Caco-2 (cell line): ENCODE measurements at regions not wholly inside any gene's neighbourhood (a gene's known extent, or its start where the extent isn't known, plus 50 kb on each side); places are given as distances from the start of the nearest gene placed in this dataset.
"Not testable (repeated sequence)": the region's sequence is repeated elsewhere in the genome, so short reads cannot be mapped to it uniquely, and the experiment has no call there.

Experiments used
- BruUV-seq: library from RNA; stranded (reverse); fragments of 400-500 nt; replicated peaks from 2 replicates; lab custom pipeline; 2021; lab: Mats Ljungman, UMichigan
- CTCF ChIA-PET: fragments of 300-600 bp; sonication (Branson Sonifier 250); formaldehyde crosslinking; loops from one replicate; lab custom pipeline; 2022; ENCODE audit warnings: antibody characterized with exemption; lab: Charles Lee
- POLR2A ChIA-PET: fragments of 300-600 bp; sonication (Branson Sonifier 250); formaldehyde crosslinking; loops from one replicate; lab custom pipeline; 2022; ENCODE audit warnings: antibody characterized with exemption; lab: Charles Lee
- DNase-seq, 2 experiments: peaks; one replicate each; pipeline versions ENCODE4 v3.0.0 to v3.0.0-alpha.2; 2020 to 2022
- H3K27me3 ChIP-seq: replicated peaks from 2 replicates; pipeline ENCODE4 v1.6.0; 2011; ENCODE audit warnings: low read length; ENCODE audit not compliant: control insufficient read depth, insufficient read depth
- H3K36me3 ChIP-seq: 2 replicates; pipeline ENCODE4 v1.5.1; 2011; ENCODE audit warnings: low read length; ENCODE audit not compliant: control insufficient read depth, insufficient read depth
- H3K4me1 ChIP-seq: fragments of 250-450 bp; sonication (Bioruptor Pico); 2 replicates; pipeline ENCODE4 v1.5.1; 2020; ENCODE audit warnings: mild to moderate bottlenecking
- H3K4me3 ChIP-seq: 2 replicates; pipeline ENCODE4 v1.5.1; 2011; ENCODE audit warnings: low read depth, mild to moderate bottlenecking, control low read depth, low read length
- H3K9me3 ChIP-seq: fragments of 250-450 bp; sonication (Bioruptor Pico); 2 replicates; pipeline ENCODE4 v1.5.1; 2020; ENCODE audit warnings: mild to moderate bottlenecking, moderate library complexity
- H3K27ac Mint-ChIP-seq: one replicate; pipeline ENCODE4 v1.8.0; 2022; ENCODE audit warnings: mixed read lengths; ENCODE audit not compliant: unreplicated experiment
- H3K27me3 Mint-ChIP-seq: one replicate; pipeline ENCODE4 v1.8.0; 2022; ENCODE audit warnings: mixed read lengths; ENCODE audit not compliant: insufficient read depth, unreplicated experiment
- H3K36me3 Mint-ChIP-seq: one replicate; pipeline ENCODE4 v1.8.0; 2022; ENCODE audit warnings: mild to moderate bottlenecking, mixed read lengths; ENCODE audit not compliant: insufficient read depth, unreplicated experiment
- H3K4me1 Mint-ChIP-seq: one replicate; pipeline ENCODE4 v1.8.0; 2022; ENCODE audit warnings: low read depth, mixed read lengths; ENCODE audit not compliant: unreplicated experiment
- H3K4me3 Mint-ChIP-seq: one replicate; pipeline ENCODE4 v1.8.0; 2022; ENCODE audit warnings: mild to moderate bottlenecking, moderate library complexity, mixed read lengths; ENCODE audit not compliant: unreplicated experiment
- H3K9me3 Mint-ChIP-seq: one replicate; pipeline ENCODE4 v1.8.0; 2022; ENCODE audit warnings: mixed read lengths; ENCODE audit not compliant: unreplicated experiment
- CTCF ChIP-seq, 2 experiments: fragments of 200-600 bp in 1 of 2; IDR thresholded peaks; 1 replicate in 1 of 2; 2 replicates in 1 of 2; pipeline versions ENCODE4 v1.5.1 to v1.8.0; 2011 to 2022; ENCODE audit warnings: antibody characterized with exemption in 1 of 2, control low read depth in 1 of 2, inconsistent platforms in 1 of 2, low read depth in 1 of 2, low read length in 1 of 2, mild to moderate bottlenecking in 1 of 2, moderate library complexity in 1 of 2; ENCODE audit not compliant: insufficient read depth in 1 of 2, severe bottlenecking in 1 of 2, unreplicated experiment in 1 of 2
- intact Hi-C: fragments of 100-400 bp; cut with micrococcal nuclease; formaldehyde crosslinking; loops from one replicate; pipeline ENCODE4 v1.10.0; 2022; ENCODE audit not compliant: unreplicated experiment

- ChIA-PET CTCF (no interaction called here), POLR2A (no interaction called here)
- intact Hi-C loops: no loop called here
- no peak for DNase-seq
- BruUV-seq: no TSS peak
- no peaks in the 10 kb centered on the region for H3K27me3 Mint-ChIP-seq
- peaks cover 6% of the 10 kb centered on the region for H3K36me3 Mint-ChIP-seq
- H3K4me3 Mint-ChIP-seq: no peak overlapping the region
- H3K4me1 ChIP-seq: no peaks in the 10 kb centered on the region
- H3K4me1 Mint-ChIP-seq: no peaks in the 10 kb centered on the region
- H3K27me3 ChIP-seq: no peaks in the 10 kb centered on the region
- no peaks in the 10 kb centered on the region for H3K9me3 Mint-ChIP-seq
- no peak overlapping the region for H3K27ac Mint-ChIP-seq
- no peaks in the 10 kb centered on the region for H3K36me3 ChIP-seq
- no peaks in the 10 kb centered on the region for H3K9me3 ChIP-seq
- H3K4me3 ChIP-seq: no peak overlapping the region
- no peak for TF ChIP-seq CTCF (IDR thresholded peaks at IDR 0.05; ENCODE audit: insufficient read depth in 1 of 2, low read depth in 1 of 2, low read length in 1 of 2, severe bottlenecking in 1 of 2, unreplicated experiment in 1 of 2)
Observed at GRCh38 chr13:50618206-50618605, 225.3 kb downstream of the DLEU7 start.

- no peak for TF ChIP-seq CTCF (IDR thresholded peaks at IDR 0.05; ENCODE audit: insufficient read depth in 1 of 2, low read depth in 1 of 2, low read length in 1 of 2, severe bottlenecking in 1 of 2, unreplicated experiment in 1 of 2)
- no peak overlapping the region for H3K4me3 Mint-ChIP-seq
- H3K4me3 ChIP-seq: no peak overlapping the region
- no peaks in the 10 kb centered on the region for H3K36me3 Mint-ChIP-seq
- no peaks in the 10 kb centered on the region for H3K27me3 ChIP-seq
- intact Hi-C loops: no loop called here
- CTCF ChIA-PET: no interaction called here
- H3K4me1 Mint-ChIP-seq: no peaks in the 10 kb centered on the region
- no peaks in the 10 kb centered on the region for H3K36me3 ChIP-seq
- no TSS peak for BruUV-seq
- DNase-seq: no peak
- H3K27me3 Mint-ChIP-seq: no peaks in the 10 kb centered on the region
- H3K4me1 ChIP-seq: no peaks in the 10 kb centered on the region
- no peaks in the 10 kb centered on the region for H3K9me3 ChIP-seq
- no peak overlapping the region for H3K27ac Mint-ChIP-seq
- POLR2A ChIA-PET: no interaction called here
- H3K9me3 Mint-ChIP-seq: no peaks in the 10 kb centered on the region
Observed at GRCh38 chr13:50626101-50626547, 217.4 kb downstream of the DLEU7 start.

DNA sequence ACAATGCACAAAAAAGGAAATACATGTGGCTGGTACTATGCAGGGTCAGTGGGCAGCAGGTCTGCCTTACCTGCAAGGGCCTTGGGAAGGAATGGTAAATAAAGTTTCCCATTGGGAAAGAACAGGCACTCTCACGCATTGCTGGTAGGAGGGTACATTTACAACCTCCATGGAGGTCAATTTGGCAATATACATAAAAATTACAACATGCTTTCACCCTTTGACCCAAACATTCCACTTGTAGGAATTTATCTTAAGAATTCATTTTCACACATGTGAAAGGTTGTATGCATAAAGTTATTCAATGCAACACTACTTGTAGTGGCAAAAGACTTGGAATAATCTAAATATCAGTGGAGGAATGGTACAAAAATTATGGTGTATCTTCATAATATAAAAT, 216.4 kb downstream of the DLEU7 start:
- H3K27me3 Mint-ChIP-seq: no peaks in the 10 kb centered on the region
- no peaks in the 10 kb centered on the region for H3K36me3 Mint-ChIP-seq

DNA sequence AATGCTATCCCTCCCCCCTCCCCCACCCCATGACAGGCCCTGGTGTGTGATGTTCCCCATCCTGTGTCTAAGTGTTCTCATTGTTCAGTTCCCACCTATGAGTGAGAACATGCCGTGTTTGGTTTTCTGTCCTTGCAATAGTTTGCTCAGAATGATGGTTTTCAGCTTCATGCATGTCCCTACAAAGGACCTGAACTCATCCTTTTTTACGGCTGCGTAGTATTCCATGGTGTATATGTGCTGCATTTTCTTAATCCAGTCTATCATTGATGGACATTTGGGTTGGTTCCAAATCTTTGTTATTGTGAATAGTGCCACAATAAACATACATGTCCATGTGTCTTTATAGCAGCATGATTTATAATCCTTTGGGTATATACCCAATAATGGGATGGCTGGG, 215.0 kb downstream of the DLEU7 start:
- H3K9me3 Mint-ChIP-seq, POLR2A ChIA-PET, DNase-seq, intact Hi-C loops, H3K36me3 Mint-ChIP-seq, H3K4me1 Mint-ChIP-seq, CTCF ChIA-PET, H3K27me3 Mint-ChIP-seq, H3K4me1 ChIP-seq, H3K4me3 Mint-ChIP-seq, BruUV-seq, H3K36me3 ChIP-seq, H3K27me3 ChIP-seq, H3K9me3 ChIP-seq, H3K27ac Mint-ChIP-seq, H3K4me3 ChIP-seq: not testable (repeated sequence)

More for the DNA sequence above, 216.4 kb downstream of the DLEU7 start:
- H3K36me3 ChIP-seq: no peaks in the 10 kb centered on the region
- H3K4me1 Mint-ChIP-seq: no peaks in the 10 kb centered on the region
- H3K4me3 Mint-ChIP-seq: no peak overlapping the region
- peak in 1 of 2 experiments; percentile 6 for DNase-seq
- no peak overlapping the region for H3K27ac Mint-ChIP-seq
- no TSS peak for BruUV-seq
- H3K9me3 Mint-ChIP-seq: no peaks in the 10 kb centered on the region
- no peaks in the 10 kb centered on the region for H3K4me1 ChIP-seq
- no peak overlapping the region for H3K4me3 ChIP-seq
- intact Hi-C loops: no loop called here
- no peaks in the 10 kb centered on the region for H3K9me3 ChIP-seq
- ChIA-PET POLR2A (no interaction called here), CTCF (no interaction called here)
- H3K27me3 ChIP-seq: no peaks in the 10 kb centered on the region
- no peak for TF ChIP-seq CTCF (IDR thresholded peaks at IDR 0.05; ENCODE audit: insufficient read depth in 1 of 2, low read depth in 1 of 2, low read length in 1 of 2, severe bottlenecking in 1 of 2, unreplicated experiment in 1 of 2)
